Neuronal stem cell (in vitro differentiated cells): ENCODE measurements at regions not wholly inside any gene's neighbourhood (a gene's known extent, or its start where the extent isn't known, plus 50 kb on each side); places are given as distances from the start of the nearest gene placed in this dataset.
A peak's percentile ranks its signal among the peaks of the same experiment; 100 is the strongest.
"Not testable (repeated sequence)": the region's sequence is repeated elsewhere in the genome, so short reads cannot be mapped to it uniquely, and the experiment has no call there.

Source experiments
- DNase-seq: peaks from one replicate; pipeline ENCODE4 v3.0.0-alpha.2; 2013; ENCODE audit warnings: low spot score
- H2AFZ ChIP-seq: one replicate; pipeline ENCODE4 v1.6.1; 2013; ENCODE audit warnings: mild to moderate bottlenecking, low read length, inconsistent platforms
- H2AK5ac ChIP-seq: 2 replicates; pipeline ENCODE4 v1.6.1; 2013; ENCODE audit warnings: low read depth, mild to moderate bottlenecking, inconsistent platforms, low read length, moderate library complexity, mixed read lengths
- H2BK120ac ChIP-seq: 2 replicates; pipeline ENCODE4 v1.6.1; 2013; ENCODE audit warnings: low read depth, mild to moderate bottlenecking, inconsistent platforms, low read length, moderate library complexity, mixed read lengths
- H2BK12ac ChIP-seq: one replicate; pipeline ENCODE4 v1.6.1; 2013; ENCODE audit warnings: low read length, inconsistent platforms
- H2BK15ac ChIP-seq: 2 replicates; pipeline ENCODE4 v1.6.1; 2013; ENCODE audit warnings: mild to moderate bottlenecking, low read length, inconsistent platforms, mixed read lengths
- H2BK5ac ChIP-seq: one replicate; pipeline ENCODE4 v1.6.1; 2013; ENCODE audit warnings: inconsistent platforms, mild to moderate bottlenecking, low read length, moderate library complexity
- H3K14ac ChIP-seq: one replicate; pipeline ENCODE4 v1.6.1; 2013; ENCODE audit warnings: low read length, inconsistent platforms
- H3K18ac ChIP-seq: 2 replicates; pipeline ENCODE4 v1.6.1; 2013; ENCODE audit warnings: low read length, inconsistent platforms
- H3K23ac ChIP-seq: 2 replicates; pipeline ENCODE4 v1.6.1; 2013; ENCODE audit warnings: low read depth, mild to moderate bottlenecking, mixed read lengths, low read length, inconsistent platforms; ENCODE audit not compliant: poor library complexity
- H3K27ac ChIP-seq: replicated peaks from 3 replicates; pipeline ENCODE4 v1.5.1; 2013; ENCODE audit warnings: low read length, inconsistent platforms
- H3K27me3 ChIP-seq, 3 experiments: 2 replicates each; pipeline ENCODE4 v1.6.1; 2013; ENCODE audit warnings: low read length in 3 of 3, mild to moderate bottlenecking in 2 of 3, inconsistent platforms in 1 of 3, low read depth in 1 of 3, mixed read lengths in 1 of 3, moderate library complexity in 1 of 3; ENCODE audit not compliant: control insufficient read depth in 3 of 3, insufficient read depth in 3 of 3
- H3K36me3 ChIP-seq, 2 donors: replicated peaks in 1 of 2; 2 replicates each; pipeline ENCODE4 v1.6.1; 2013; ENCODE audit warnings: low read length in 2 of 2; ENCODE audit not compliant: control insufficient read depth in 2 of 2, insufficient read depth in 2 of 2
- H3K4ac ChIP-seq: 2 replicates; pipeline ENCODE4 v1.6.1; 2013; ENCODE audit warnings: inconsistent platforms, mild to moderate bottlenecking, low read length, moderate library complexity
- H3K4me1 ChIP-seq, 2 donors: 1 replicate in 1 of 2; 2 replicates in 1 of 2; pipeline ENCODE4 v1.6.1; 2013; ENCODE audit warnings: low read length in 2 of 2, low read depth in 1 of 2; ENCODE audit not compliant: control insufficient read depth in 2 of 2, insufficient read depth in 1 of 2
- H3K4me2 ChIP-seq: one replicate; pipeline ENCODE4 v1.6.1; 2013; ENCODE audit warnings: mild to moderate bottlenecking, low read length, inconsistent platforms; ENCODE audit not compliant: insufficient read depth, poor library complexity, severe bottlenecking
- H3K4me3 ChIP-seq, 2 donors: 2 replicates each; pipeline ENCODE4 v1.5.1; 2013; ENCODE audit warnings: low read length in 2 of 2, mild to moderate bottlenecking in 2 of 2, inconsistent platforms in 1 of 2, moderate library complexity in 1 of 2
- H3K79me1 ChIP-seq: one replicate; pipeline ENCODE4 v1.6.1; 2013; ENCODE audit warnings: low read depth, mild to moderate bottlenecking, inconsistent platforms, low read length, moderate library complexity
- H3K9ac ChIP-seq: one replicate; pipeline ENCODE4 v1.6.1; 2013; ENCODE audit warnings: mild to moderate bottlenecking, low read depth, low read length, inconsistent platforms; ENCODE audit not compliant: poor library complexity
- H3K9me3 ChIP-seq, 2 donors: replicated peaks in 1 of 2; 2 replicates each; pipeline versions ENCODE3 to v1.6.1; 2013; ENCODE audit warnings: low read length in 2 of 2, mild to moderate bottlenecking in 2 of 2, inconsistent platforms in 1 of 2, low read depth in 1 of 2, mixed read lengths in 1 of 2, moderate library complexity in 1 of 2; ENCODE audit not compliant: control insufficient read depth in 2 of 2, insufficient read depth in 1 of 2
- H4K8ac ChIP-seq: one replicate; pipeline ENCODE4 v1.6.1; 2013; ENCODE audit warnings: low read depth, mild to moderate bottlenecking, inconsistent platforms, low read length, moderate library complexity
- H4K91ac ChIP-seq: one replicate; pipeline ENCODE4 v1.6.1; 2013; ENCODE audit warnings: low read length, low read depth, mild to moderate bottlenecking, inconsistent platforms; ENCODE audit not compliant: poor library complexity
- WGBS, 2 donors: extraction: QIAGEN DNeasy Blood & Tissue Kit; methylation state at CpG; one replicate each; pipeline ENCODE4 v1.1.7; 2013; ENCODE audit warnings: missing lambda C conversion rate in 2 of 2, mixed read lengths in 1 of 2; ENCODE audit not compliant: insufficient read length in 2 of 2, insufficient replicate concordance in 1 of 2; ENCODE audit errors: extremely low coverage in 2 of 2; 5-methylcytosine and 5-hydroxymethylcytosine counted together

DNA sequence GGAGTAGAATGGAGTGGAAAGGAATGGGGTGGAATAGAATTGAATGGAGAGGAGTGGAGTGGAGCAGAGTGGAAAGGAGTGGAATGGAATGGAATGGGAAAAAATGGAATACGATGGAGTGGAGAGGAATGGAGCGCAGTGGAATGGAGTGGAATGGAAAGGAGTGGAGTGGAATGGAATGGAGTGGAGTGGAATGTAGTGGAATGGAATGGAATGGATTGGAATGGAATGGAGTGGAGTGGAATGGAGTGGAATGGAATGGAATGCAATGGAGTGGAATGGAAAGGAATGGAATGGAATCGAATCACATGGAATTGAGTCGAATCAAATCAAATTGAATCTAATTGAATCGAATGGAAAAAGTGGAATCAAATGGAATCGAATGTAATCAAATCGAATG is 1016.1 kb downstream of the CDY1 start:
- Histone ChIP-seq H3K4ac (no peak overlapping the region), H3K36me3 (no peaks in the 10 kb centered on the region), H3K4me3 (no peak overlapping the region), H2BK12ac (no peak overlapping the region), H2BK120ac (no peak overlapping the region), H2AK5ac (no peak overlapping the region), H3K23ac (no peak overlapping the region), H3K27ac (no peak overlapping the region), H3K14ac (no peak overlapping the region), H3K9me3 (peaks cover 0 to 11% of the 10 kb centered on the region in 2 donors), H2AFZ (no peak overlapping the region), H4K91ac (no peak overlapping the region), H2BK15ac (no peak overlapping the region), H3K18ac (no peak overlapping the region), H3K79me1 (no peaks in the 10 kb centered on the region), H3K4me2 (no peak overlapping the region), H3K27me3 (no peaks in the 10 kb centered on the region), H3K9ac (no peak overlapping the region), H2BK5ac (no peak overlapping the region), H3K4me1 (no peaks in the 10 kb centered on the region), H4K8ac (no peak overlapping the region)
- WGBS, 2 donors, result 100% methylated on average over 2 of the region's 7 CpGs; no CpG with 5 or more reads in 1 of the 2 donors
- no peak for DNase-seq

DNA sequence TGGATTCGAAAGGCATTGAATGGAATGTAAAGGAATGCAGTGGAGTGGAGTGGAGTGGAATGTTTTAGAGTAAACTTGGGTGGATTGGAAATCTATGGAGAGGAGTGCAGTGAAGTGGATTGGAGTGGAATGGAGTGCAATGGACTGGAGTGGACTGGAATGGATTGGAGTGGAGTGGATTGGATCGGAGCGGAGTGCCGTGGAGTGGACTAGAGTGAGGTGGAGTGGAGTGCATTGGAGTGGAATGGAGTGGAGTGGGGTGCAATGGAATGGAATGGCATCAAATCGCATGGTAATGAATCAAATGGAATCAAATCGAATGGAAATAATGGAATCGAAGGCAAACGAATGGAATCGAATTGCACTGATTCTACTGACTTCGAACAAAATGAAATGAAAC is 1023.9 kb downstream of the CDY1 start:
- H2BK120ac ChIP-seq, H2BK12ac ChIP-seq, H2BK15ac ChIP-seq, H3K4me1 ChIP-seq, H3K79me1 ChIP-seq, H3K4me2 ChIP-seq, H3K9me3 ChIP-seq, H3K27ac ChIP-seq, H3K4me3 ChIP-seq, H3K36me3 ChIP-seq, H3K14ac ChIP-seq, H3K27me3 ChIP-seq, H4K91ac ChIP-seq, H4K8ac ChIP-seq, H3K9ac ChIP-seq, H2AK5ac ChIP-seq, H3K4ac ChIP-seq, H3K23ac ChIP-seq, DNase-seq, H2BK5ac ChIP-seq, H2AFZ ChIP-seq, H3K18ac ChIP-seq: not testable (repeated sequence)
- 100% methylated on average over 1 of the region's 10 CpGs; no CpG with 5 or more reads in 1 of the 2 donors for WGBS, 2 donors

DNA sequence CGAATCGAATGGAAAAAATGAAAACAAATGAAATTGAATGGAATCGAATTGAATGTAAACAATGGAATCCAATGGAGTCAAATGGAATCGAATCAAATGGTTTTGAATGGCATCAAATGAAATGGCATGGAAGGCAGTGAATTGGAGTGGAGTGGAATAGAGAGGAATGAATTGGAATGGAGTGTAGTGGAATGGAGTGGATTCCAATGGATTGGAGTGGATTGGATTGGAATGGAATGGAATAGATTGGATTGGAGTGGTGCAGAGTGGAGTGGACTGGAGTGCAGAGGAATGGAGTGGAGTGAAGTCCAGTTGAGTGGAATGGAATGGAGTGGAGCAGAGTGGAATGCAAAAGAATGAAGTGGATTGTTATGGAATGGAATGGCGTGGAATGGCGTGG is 1026.3 kb downstream of the CDY1 start:
- H3K18ac ChIP-seq, H3K4me1 ChIP-seq, H3K9ac ChIP-seq, H3K27me3 ChIP-seq, H2BK5ac ChIP-seq, H2BK120ac ChIP-seq, H3K4ac ChIP-seq, DNase-seq, H4K8ac ChIP-seq, H2BK15ac ChIP-seq, H3K14ac ChIP-seq, H2AFZ ChIP-seq, H4K91ac ChIP-seq, H3K4me2 ChIP-seq, H3K9me3 ChIP-seq, H3K4me3 ChIP-seq, H2AK5ac ChIP-seq, H2BK12ac ChIP-seq, H3K23ac ChIP-seq, H3K79me1 ChIP-seq, H3K36me3 ChIP-seq, H3K27ac ChIP-seq: not testable (repeated sequence)
- 83% methylated on average over 1 of the region's 6 CpGs; no CpG with 5 or more reads in 1 of the 2 donors for WGBS, 2 donors

DNA sequence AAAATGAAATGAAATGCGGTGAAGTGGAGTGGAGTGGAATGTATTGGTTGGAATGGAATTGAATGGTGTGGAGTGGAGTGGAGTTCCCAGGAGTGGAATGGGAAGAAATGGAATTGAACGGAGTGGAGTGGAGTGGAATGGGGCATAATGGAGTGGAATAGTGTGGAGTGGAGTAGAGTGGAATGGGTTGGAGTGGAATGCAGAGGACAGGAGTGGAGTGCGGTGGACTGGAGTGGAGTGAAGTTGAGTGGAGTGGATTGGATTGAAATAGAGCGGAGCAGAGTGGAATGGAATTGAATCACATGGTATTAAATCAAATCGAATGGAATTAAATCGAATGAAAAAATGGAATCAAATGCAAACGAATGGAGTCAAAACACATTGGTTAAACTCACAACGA is 1042.3 kb downstream of the CDY1 start:
- not testable (repeated sequence) for H2BK120ac ChIP-seq, H3K18ac ChIP-seq, H3K14ac ChIP-seq, H3K79me1 ChIP-seq, H2BK12ac ChIP-seq, DNase-seq, H3K4me1 ChIP-seq, H2AFZ ChIP-seq, H3K4me2 ChIP-seq, H3K27ac ChIP-seq, H2BK15ac ChIP-seq, H4K8ac ChIP-seq, H3K4ac ChIP-seq, H3K27me3 ChIP-seq, H3K9ac ChIP-seq, H2BK5ac ChIP-seq, H3K9me3 ChIP-seq, H3K36me3 ChIP-seq, H2AK5ac ChIP-seq, H4K91ac ChIP-seq, H3K23ac ChIP-seq
- H3K4me3 ChIP-seq, result peak overlapping the region in 1 of 2 donors; percentile 68
- 100% methylated on average over 1 of the region's 8 CpGs; no CpG with 5 or more reads in 1 of the 2 donors for WGBS, 2 donors
